ENCODE measurements at regions not wholly inside any gene's neighbourhood (a gene's known extent, or its start where the extent isn't known, plus 50 kb on each side); places are given as distances from the start of the nearest gene placed in this dataset.

GRCh38 chr18:44035554-44035953 is 645.1 kb upstream of the SETBP1 start:
- DNase-seq (ENCODE audit: low read depth, low spot score): no peak
- H3K4me3 ChIP-seq (ENCODE audit: low read depth, low read length): no peak overlapping the region
- no peak for TF ChIP-seq CTCF (IDR thresholded peaks at IDR 0.05; ENCODE audit: low read depth, low read length)
- in situ Hi-C loops (cut with HindIII; ENCODE audit: low sequenced_read_pairs): no loop called here

- in situ Hi-C loops (cut with HindIII; ENCODE audit: low sequenced_read_pairs): no loop called here
- no peak for TF ChIP-seq CTCF (IDR thresholded peaks at IDR 0.05; ENCODE audit: low read depth, low read length)
- H3K4me3 ChIP-seq (ENCODE audit: low read depth, low read length): no peak overlapping the region
- no peak for DNase-seq (ENCODE audit: low read depth, low spot score)
Measured at GRCh38 chr18:44036501-44036900, 644.2 kb upstream of the SETBP1 start.

- no peak for DNase-seq (ENCODE audit: low read depth, low spot score)
- no peak for TF ChIP-seq CTCF (IDR thresholded peaks at IDR 0.05; ENCODE audit: low read depth, low read length)
- in situ Hi-C loops (cut with HindIII; ENCODE audit: low sequenced_read_pairs): no loop called here
- H3K4me3 ChIP-seq (ENCODE audit: low read depth, low read length): no peak overlapping the region
Measured at GRCh38 chr18:44039216-44039615, 641.5 kb upstream of the SETBP1 start.

GRCh38 chr18:44039826-44040225 is 640.9 kb upstream of the SETBP1 start:
- H3K4me3 ChIP-seq (ENCODE audit: low read depth, low read length): no peak overlapping the region
- in situ Hi-C loops (cut with HindIII; ENCODE audit: low sequenced_read_pairs): no loop called here
- no peak for DNase-seq (ENCODE audit: low read depth, low spot score)
- TF ChIP-seq CTCF (IDR thresholded peaks at IDR 0.05; ENCODE audit: low read depth, low read length): no peak

- TF ChIP-seq CTCF (IDR thresholded peaks at IDR 0.05; ENCODE audit: low read depth, low read length): no peak
- in situ Hi-C loops (cut with HindIII; ENCODE audit: low sequenced_read_pairs): no loop called here
- no peak for DNase-seq (ENCODE audit: low read depth, low spot score)
- no peak overlapping the region for H3K4me3 ChIP-seq (ENCODE audit: low read depth, low read length)
Measured at GRCh38 chr18:44041553-44041952, 639.1 kb upstream of the SETBP1 start.

- no peak for TF ChIP-seq CTCF (IDR thresholded peaks at IDR 0.05; ENCODE audit: low read depth, low read length)
- no peak overlapping the region for H3K4me3 ChIP-seq (ENCODE audit: low read depth, low read length)
- in situ Hi-C loops (cut with HindIII; ENCODE audit: low sequenced_read_pairs): no loop called here
Measured at GRCh38 chr18:44041961-44042360, 638.7 kb upstream of the SETBP1 start.

GRCh38 chr18:44046376-44046975 is 634.2 kb upstream of the SETBP1 start:
- in situ Hi-C loops (cut with HindIII; ENCODE audit: low sequenced_read_pairs): no loop called here
- DNase-seq (ENCODE audit: low read depth, low spot score): no peak
- no peak for TF ChIP-seq CTCF (IDR thresholded peaks at IDR 0.05; ENCODE audit: low read depth, low read length)
- H3K4me3 ChIP-seq (ENCODE audit: low read depth, low read length): no peak overlapping the region

More at GRCh38 chr18:44041961-44042360, 638.7 kb upstream of the SETBP1 start:
- DNase-seq (ENCODE audit: low read depth, low spot score): no peak

All from astrocyte of the spinal cord (primary cell).